GM10266 (cell line): ENCODE measurements at regions not wholly inside any gene's neighbourhood (a gene's known extent, or its start where the extent isn't known, plus 50 kb on each side); places are given as distances from the start of the nearest gene placed in this dataset.

ENCODE experiments used
- DNase-seq: peaks from one replicate; pipeline ENCODE4 v3.0.0; 2012; ENCODE audit errors: extremely low spot score
- TF ChIP-seq, protein P1 (sequence below): IDR thresholded peaks from 2 replicates; pipeline ENCODE4 v1.5.1; 2012; ENCODE audit warnings: mild to moderate bottlenecking, low read depth; ENCODE audit not compliant: control insufficient read depth, insufficient read depth; ENCODE audit errors: missing control alignments

GRCh38 chr11:28657378-28658030 is 549.3 kb downstream of the METTL15 start:
- TF ChIP-seq, protein P1, sequence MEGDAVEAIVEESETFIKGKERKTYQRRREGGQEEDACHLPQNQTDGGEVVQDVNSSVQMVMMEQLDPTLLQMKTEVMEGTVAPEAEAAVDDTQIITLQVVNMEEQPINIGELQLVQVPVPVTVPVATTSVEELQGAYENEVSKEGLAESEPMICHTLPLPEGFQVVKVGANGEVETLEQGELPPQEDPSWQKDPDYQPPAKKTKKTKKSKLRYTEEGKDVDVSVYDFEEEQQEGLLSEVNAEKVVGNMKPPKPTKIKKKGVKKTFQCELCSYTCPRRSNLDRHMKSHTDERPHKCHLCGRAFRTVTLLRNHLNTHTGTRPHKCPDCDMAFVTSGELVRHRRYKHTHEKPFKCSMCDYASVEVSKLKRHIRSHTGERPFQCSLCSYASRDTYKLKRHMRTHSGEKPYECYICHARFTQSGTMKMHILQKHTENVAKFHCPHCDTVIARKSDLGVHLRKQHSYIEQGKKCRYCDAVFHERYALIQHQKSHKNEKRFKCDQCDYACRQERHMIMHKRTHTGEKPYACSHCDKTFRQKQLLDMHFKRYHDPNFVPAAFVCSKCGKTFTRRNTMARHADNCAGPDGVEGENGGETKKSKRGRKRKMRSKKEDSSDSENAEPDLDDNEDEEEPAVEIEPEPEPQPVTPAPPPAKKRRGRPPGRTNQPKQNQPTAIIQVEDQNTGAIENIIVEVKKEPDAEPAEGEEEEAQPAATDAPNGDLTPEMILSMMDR, result no peak
- DNase-seq, result no peak

GRCh38 chr11:28654191-28654590 is 546.0 kb downstream of the METTL15 start:
- TF ChIP-seq, protein P1, result no peak
- DNase-seq, result no peak

DNA sequence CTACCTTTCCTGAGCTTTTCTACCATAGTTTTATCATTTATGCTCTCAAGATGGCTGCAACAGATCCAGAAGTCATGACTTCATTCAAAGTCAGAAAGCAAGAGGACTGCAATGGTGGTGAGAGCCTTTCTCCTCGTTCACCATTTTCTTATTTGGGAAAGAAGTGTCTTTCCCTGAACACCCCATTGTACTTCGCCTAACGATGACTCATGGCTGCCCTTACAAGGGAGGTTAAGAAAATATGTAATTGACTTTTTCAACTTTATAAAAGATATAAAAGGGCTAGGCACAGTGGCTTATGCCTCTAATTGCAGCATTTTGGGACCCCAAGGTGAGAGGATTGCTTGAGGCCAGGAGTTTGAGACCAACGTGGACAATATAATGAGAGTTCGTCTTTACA is 541.7 kb downstream of the METTL15 start:
- TF ChIP-seq, protein P1, result no peak
- no peak for DNase-seq

DNA sequence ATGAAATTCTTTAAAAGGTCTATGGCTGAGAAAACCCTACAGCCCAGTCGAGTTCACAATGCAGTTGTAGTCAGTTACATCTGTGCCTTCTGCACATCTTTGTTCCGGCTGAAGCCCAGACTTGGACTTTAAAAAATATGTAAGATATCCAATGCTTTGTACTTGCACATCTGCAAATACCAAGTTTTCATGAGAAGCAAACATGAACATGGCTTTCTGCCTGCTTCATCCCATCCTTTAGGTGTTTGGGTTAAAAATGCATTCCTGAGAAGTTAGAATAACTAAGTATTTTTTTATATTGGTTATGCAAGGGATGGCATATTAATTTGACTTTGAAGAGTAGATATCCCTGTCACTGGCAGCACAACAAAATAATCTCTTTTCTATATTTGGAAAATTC is 528.4 kb downstream of the METTL15 start:
- DNase-seq, result no peak
- TF ChIP-seq, protein P1, result no peak

- no peak for DNase-seq
Measured at GRCh38 chr11:28636033-28636432, 527.8 kb downstream of the METTL15 start.

GRCh38 chr11:28632338-28632737 is 524.1 kb downstream of the METTL15 start:
- TF ChIP-seq, protein P1, result no peak
- no peak for DNase-seq

More at GRCh38 chr11:28636033-28636432, 527.8 kb downstream of the METTL15 start:
- TF ChIP-seq, protein P1, result no peak

DNA sequence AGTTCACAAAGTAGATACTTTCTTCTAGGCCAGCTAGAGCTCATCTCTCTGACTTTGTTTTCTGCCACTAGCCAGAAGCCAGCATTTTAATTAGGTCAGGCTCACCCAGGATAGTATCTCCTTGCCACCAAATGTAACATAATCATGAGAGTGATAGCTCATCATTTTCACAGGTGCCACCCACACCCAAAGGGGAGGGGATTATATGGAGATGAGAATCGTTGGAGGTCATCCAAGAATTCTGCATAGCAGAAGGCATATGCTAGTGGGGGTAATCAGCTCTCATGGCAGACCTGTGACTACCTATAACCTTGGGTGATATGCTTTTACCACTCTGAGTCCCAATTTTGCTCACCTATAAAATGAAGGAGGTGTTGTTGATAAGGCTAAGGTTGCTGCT is 523.0 kb downstream of the METTL15 start:
- TF ChIP-seq, protein P1, result no peak

More for the DNA sequence above, 523.0 kb downstream of the METTL15 start:
- DNase-seq, result no peak
